ENCODE measurements at regions not wholly inside any gene's neighbourhood (a gene's known extent, or its start where the extent isn't known, plus 50 kb on each side); places are given as distances from the start of the nearest gene placed in this dataset.

DNA sequence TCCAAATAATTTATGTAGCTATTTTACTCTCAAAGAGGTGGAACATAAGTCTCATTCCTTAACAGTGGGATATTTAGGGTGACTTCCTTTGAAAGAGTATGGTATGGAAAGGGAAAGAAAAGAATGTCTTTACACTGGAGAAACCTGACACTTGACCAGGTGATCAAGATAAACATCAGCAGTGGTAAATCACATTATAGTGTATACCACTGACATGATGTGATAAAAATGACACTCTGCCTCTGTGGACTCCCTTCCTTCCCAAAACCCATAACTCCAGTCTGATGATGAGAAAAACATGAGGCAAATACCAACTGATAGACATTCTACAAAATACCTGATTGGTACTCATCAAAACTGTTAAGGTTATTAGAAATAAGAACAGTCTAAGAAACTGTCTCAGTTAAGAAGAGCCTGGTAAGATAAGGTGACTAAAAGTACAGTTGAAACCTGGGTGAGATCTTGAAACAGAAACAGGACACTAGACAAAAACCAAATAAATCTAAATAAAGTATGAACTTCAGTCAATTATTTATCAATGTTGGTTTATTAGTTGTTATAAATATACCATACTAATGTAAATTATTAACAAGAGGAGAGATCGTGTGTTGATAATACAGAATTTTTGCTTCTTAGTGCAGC, 144.2 kb upstream of the PCDH18 start:
- Histone ChIP-seq H3K27ac (no peak overlapping the region), H3K4me3 (no peak overlapping the region), H3K36me3 (no peaks in the 10 kb centered on the region), H3K4me1 (no peaks in the 10 kb centered on the region), H3K27me3 (no peaks in the 10 kb centered on the region), H3K9me3 (no peaks in the 10 kb centered on the region)
- 95% methylated on average over 1 of the region's 1 CpG for WGBS
- no peak for DNase-seq (ENCODE audit: low spot score in 2 of 2)
- TF ChIP-seq, protein P1, sequence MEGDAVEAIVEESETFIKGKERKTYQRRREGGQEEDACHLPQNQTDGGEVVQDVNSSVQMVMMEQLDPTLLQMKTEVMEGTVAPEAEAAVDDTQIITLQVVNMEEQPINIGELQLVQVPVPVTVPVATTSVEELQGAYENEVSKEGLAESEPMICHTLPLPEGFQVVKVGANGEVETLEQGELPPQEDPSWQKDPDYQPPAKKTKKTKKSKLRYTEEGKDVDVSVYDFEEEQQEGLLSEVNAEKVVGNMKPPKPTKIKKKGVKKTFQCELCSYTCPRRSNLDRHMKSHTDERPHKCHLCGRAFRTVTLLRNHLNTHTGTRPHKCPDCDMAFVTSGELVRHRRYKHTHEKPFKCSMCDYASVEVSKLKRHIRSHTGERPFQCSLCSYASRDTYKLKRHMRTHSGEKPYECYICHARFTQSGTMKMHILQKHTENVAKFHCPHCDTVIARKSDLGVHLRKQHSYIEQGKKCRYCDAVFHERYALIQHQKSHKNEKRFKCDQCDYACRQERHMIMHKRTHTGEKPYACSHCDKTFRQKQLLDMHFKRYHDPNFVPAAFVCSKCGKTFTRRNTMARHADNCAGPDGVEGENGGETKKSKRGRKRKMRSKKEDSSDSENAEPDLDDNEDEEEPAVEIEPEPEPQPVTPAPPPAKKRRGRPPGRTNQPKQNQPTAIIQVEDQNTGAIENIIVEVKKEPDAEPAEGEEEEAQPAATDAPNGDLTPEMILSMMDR (IDR thresholded peaks at IDR 0.05): no peak
- no peak for TF ChIP-seq POLR2AphosphoS5 (IDR thresholded peaks at IDR 0.05)
- TF ChIP-seq EP300 (IDR thresholded peaks at IDR 0.05): no peak
- TF ChIP-seq POLR2A (IDR thresholded peaks at IDR 0.05): no peak

DNA sequence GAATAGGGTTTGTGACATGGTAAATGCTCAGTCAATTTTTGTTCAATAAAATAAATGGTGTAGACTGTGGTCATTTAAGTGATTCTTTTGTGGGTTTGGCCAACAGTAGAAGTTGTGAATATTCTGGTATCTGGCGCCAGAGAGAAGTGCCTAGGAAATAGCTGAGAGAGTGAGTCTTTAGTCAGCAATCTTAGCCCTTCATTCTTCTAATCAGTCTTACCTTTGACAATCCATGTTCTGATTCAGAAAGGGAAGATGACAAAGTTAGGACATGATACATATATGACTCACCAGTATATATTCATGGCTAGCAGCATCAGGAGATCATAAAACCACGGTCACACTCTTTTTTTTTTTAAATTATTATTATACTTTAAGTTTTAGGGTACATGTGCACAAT, 141.8 kb upstream of the PCDH18 start:
- Histone ChIP-seq H3K4me3 (no peak overlapping the region), H3K9me3 (no peaks in the 10 kb centered on the region), H3K36me3 (no peaks in the 10 kb centered on the region), H3K27ac (no peak overlapping the region), H3K4me1 (no peaks in the 10 kb centered on the region), H3K27me3 (no peaks in the 10 kb centered on the region)
- WGBS: 89% methylated on average over 2 of the region's 2 CpGs
- TF ChIP-seq POLR2AphosphoS5 (IDR thresholded peaks at IDR 0.05) (no peak), POLR2A (IDR thresholded peaks at IDR 0.05) (no peak), EP300 (IDR thresholded peaks at IDR 0.05) (no peak)
- TF ChIP-seq, protein P1 (IDR thresholded peaks at IDR 0.05): no peak
- no peak for DNase-seq (ENCODE audit: low spot score in 2 of 2)

DNA sequence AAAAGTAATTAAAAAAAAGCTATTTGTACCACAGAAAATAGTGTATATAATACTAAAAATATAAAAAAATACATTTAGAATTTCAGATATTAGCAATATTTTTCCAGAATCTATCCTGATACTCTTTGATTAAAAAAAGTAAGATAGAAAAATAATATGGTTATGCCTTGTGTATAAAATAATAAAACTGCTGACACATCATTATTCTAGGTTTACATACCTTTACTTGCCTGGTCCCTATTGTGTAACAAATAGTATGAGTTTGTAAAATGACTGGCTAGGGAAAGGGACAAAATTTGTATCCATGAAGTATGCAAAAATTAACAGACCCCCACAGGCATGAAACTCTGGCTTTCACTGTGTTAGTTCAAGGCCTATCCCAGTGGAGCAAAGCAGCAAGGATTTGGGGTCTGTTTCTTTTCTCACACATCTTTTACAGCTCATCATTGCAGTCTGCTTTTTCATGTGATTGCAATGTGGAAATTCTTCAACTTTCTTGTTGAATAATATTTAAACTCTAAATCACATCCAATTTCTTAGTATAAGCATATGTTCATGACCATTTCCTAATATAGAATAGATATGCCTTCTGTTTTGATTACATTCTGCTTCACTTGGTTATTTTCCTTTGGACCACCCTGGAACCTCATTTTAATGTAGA, 136.7 kb upstream of the PCDH18 start:
- no peaks in the 10 kb centered on the region for H3K27me3 ChIP-seq
- H3K27ac ChIP-seq: no peak overlapping the region
- H3K4me1 ChIP-seq: peaks cover under 1% of the 10 kb centered on the region
- H3K4me3 ChIP-seq: no peak overlapping the region
- H3K36me3 ChIP-seq: no peaks in the 10 kb centered on the region
- no peak for DNase-seq (ENCODE audit: low spot score in 2 of 2)
- TF ChIP-seq EP300 (IDR thresholded peaks at IDR 0.05) (no peak), POLR2A (IDR thresholded peaks at IDR 0.05) (no peak), POLR2AphosphoS5 (IDR thresholded peaks at IDR 0.05) (no peak)
- TF ChIP-seq, protein P1 (IDR thresholded peaks at IDR 0.05): no peak
- H3K9me3 ChIP-seq: no peaks in the 10 kb centered on the region

DNA sequence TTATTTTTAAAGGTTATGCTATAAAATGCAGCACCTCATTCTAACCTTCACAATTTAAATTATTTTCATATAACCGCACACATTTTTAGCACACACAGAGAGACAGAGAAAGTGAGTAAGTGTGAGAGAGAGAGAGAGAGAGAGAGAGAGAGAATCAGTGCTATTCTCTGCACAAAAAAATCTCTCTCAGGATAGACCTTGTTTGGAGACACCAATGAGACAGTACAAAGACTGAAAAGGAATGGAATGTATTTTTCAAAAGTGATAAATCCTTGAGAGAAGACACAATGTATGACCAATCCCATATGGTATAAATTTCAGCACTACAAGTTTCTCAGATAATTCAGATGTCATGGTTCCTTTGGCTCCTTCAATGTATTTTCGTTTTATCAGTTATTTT, 132.1 kb upstream of the PCDH18 start:
- Histone ChIP-seq H3K36me3 (no peaks in the 10 kb centered on the region), H3K4me3 (no peak overlapping the region), H3K9me3 (no peaks in the 10 kb centered on the region), H3K27me3 (no peaks in the 10 kb centered on the region), H3K4me1 (peaks cover 4% of the 10 kb centered on the region), H3K27ac (no peak overlapping the region)
- no peak for DNase-seq (ENCODE audit: low spot score in 2 of 2)
- WGBS: 67% methylated on average over 2 of the region's 2 CpGs
- no peak for TF ChIP-seq POLR2AphosphoS5 (IDR thresholded peaks at IDR 0.05)
- no peak for TF ChIP-seq POLR2A (IDR thresholded peaks at IDR 0.05)
- TF ChIP-seq EP300 (IDR thresholded peaks at IDR 0.05): no peak
- TF ChIP-seq, protein P1 (IDR thresholded peaks at IDR 0.05): no peak

DNA sequence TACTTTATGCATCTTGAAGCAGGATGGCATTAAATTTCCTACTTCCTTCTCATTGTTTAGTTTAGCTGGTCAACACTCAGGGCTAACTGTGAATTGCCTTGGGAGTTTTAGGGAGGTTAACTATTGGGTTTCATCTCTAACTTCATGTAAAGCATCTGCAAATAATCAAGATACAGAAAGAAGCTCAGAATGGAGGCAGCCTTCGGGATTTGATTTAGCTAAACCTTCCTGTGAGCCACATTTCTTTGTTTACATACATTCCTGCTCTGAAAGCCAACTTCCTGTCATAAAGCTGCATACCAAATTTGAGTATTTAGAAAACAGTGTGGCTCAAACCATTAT, 131.7 kb upstream of the PCDH18 start:
- no peak for TF ChIP-seq EP300 (IDR thresholded peaks at IDR 0.05)
- TF ChIP-seq POLR2AphosphoS5 (IDR thresholded peaks at IDR 0.05): no peak
- TF ChIP-seq POLR2A (IDR thresholded peaks at IDR 0.05): no peak
- TF ChIP-seq, protein P1 (IDR thresholded peaks at IDR 0.05): no peak
- H3K4me3 ChIP-seq: no peak overlapping the region
- H3K9me3 ChIP-seq: no peaks in the 10 kb centered on the region
- 2% methylated on average over 1 of the region's 1 CpG for WGBS
- DNase-seq (ENCODE audit: low spot score in 2 of 2): no peak
- H3K27ac ChIP-seq: no peak overlapping the region
- peaks cover 4% of the 10 kb centered on the region for H3K4me1 ChIP-seq
- no peaks in the 10 kb centered on the region for H3K36me3 ChIP-seq
- H3K27me3 ChIP-seq: no peaks in the 10 kb centered on the region

Data from suprapubic skin (tissue), 4 donors.